NT2/D1 (cell line): ENCODE measurements at regions not wholly inside any gene's neighbourhood (a gene's known extent, or its start where the extent isn't known, plus 50 kb on each side); places are given as distances from the start of the nearest gene placed in this dataset.

Experiments used
- YY1 ChIP-seq: IDR thresholded peaks from 2 replicates; pipeline ENCODE4 v1.6.1; 2011; ENCODE audit not compliant: insufficient read length, insufficient read depth
- ZNF274 ChIP-seq: IDR thresholded peaks from 2 replicates; pipeline ENCODE4 v1.6.1; 2011; ENCODE audit warnings: mild to moderate bottlenecking, low read depth, low read length

DNA sequence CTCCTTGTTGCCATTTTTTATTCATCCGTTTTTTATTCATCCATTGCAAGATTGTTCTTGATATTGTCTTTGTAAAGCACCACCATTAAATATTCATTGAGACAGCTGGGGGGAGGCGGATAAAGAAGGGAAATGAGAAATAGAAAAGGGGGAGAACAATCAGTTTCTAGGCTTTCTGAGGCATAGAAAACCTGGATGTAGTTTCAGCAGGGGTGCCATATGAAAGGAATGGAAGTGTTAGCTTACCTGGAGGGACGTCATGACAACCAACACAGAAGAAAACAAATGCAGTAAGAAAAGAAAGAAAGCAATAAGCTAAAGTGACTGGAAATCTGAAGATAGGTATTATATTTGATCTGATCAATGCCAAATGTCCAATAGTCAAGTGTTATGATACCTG lies 276.1 kb downstream of the GASK1B start:
- TF ChIP-seq YY1: no peak
- no peak for TF ChIP-seq ZNF274
